ENCODE measurements at regions not wholly inside any gene's neighbourhood (a gene's known extent, or its start where the extent isn't known, plus 50 kb on each side); places are given as distances from the start of the nearest gene placed in this dataset.

DNA sequence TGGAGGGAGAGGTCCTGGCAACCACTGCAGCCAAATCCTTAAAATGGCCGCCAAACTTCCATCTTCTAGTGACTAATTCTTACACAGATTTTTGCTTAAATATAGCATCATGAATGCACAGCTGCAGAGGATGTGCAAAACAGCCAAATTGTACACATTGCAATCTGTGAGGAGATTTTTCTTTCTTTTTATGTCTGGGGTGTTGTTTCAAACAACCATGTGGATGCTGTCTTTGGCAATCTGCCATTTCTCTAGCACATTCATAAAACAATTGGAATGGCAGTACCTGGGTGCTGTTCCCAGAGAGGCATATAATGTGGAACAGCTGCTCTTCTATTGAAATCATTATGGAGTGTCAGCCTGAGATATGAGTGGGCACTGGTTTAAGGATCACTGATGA, 1082.9 kb upstream of the SEMA6A start:
- Histone ChIP-seq H3K9me3 (ENCODE audit: control insufficient read depth, insufficient read depth, low read length) (no peaks in the 10 kb centered on the region), H3K4me3 (ENCODE audit: low read depth, low read length) (no peak overlapping the region), H3K36me3 (ENCODE audit: control insufficient read depth, insufficient read depth, low read length) (no peaks in the 10 kb centered on the region), H3K4me1 (ENCODE audit: control insufficient read depth, insufficient read depth, low read length) (no peaks in the 10 kb centered on the region), H3K9ac (ENCODE audit: low read depth, low read length) (no peak overlapping the region), H3K27me3 (ENCODE audit: control insufficient read depth, insufficient read depth, low read length) (no peaks in the 10 kb centered on the region), H3K27ac (ENCODE audit: low read depth, low read length) (no peak overlapping the region)

DNA sequence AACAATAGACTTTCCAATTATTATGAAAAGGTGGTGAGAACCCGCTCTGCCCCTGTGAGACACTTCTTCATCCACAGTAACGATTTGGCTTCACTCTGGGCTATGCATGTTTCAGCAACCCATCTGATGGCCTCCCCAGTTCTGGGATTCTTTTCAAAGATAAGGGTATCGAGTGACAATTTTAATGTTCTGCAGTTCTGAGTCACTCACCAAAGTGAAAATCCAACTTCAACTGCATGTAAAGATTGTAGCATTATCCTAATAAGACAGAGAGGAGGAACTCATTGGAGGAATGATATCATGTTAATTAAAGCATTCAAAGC, 1078.3 kb upstream of the SEMA6A start:
- no peaks in the 10 kb centered on the region for H3K4me1 ChIP-seq (ENCODE audit: control insufficient read depth, insufficient read depth, low read length)
- no peaks in the 10 kb centered on the region for H3K36me3 ChIP-seq (ENCODE audit: control insufficient read depth, insufficient read depth, low read length)
- no peak overlapping the region for H3K9ac ChIP-seq (ENCODE audit: low read depth, low read length)
- H3K4me3 ChIP-seq (ENCODE audit: low read depth, low read length): no peak overlapping the region
- H3K27ac ChIP-seq (ENCODE audit: low read depth, low read length): no peak overlapping the region
- no peaks in the 10 kb centered on the region for H3K27me3 ChIP-seq (ENCODE audit: control insufficient read depth, insufficient read depth, low read length)
- H3K9me3 ChIP-seq (ENCODE audit: control insufficient read depth, insufficient read depth, low read length): no peaks in the 10 kb centered on the region

DNA sequence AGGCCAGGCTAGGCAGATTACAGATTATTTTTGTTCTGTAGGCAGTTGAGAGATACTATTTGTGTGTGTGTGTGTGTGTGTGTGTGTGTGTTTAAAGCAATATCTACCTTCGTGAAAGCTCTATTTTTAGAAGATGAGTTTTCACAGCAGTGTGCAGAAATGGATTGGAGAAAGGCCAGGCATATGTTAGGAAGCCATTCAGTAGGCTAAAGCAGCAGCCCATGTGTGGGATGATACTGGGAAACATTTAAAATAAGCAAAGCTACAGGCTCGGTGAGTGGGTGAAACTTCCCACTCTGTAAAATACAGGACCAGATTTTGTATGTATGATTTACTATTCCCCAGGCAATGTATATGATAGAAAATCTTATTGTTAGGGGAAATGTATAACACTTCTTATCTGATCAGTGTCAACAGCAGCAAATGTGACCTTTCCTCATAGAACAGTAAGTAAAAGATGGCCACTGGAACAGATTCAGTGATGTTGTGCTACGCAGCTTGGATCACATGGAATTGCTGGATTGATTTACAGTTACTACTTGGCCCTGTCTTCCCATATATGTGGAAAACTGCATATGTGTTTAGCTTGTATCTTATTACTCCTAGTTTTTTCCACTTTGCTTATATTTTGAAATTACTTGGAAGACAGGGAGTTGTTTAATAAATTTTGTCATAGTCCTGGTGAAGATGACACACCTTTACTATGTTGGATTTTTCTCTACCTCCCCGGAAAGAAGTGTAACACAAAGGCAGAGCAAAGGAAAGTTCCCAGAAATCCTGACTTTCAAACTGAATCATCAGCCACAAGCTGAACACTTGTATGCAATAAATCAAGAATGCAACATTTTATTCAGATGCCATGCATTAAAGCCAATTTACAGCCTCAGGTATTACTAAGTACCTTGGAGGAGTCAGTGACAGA, 1077.7 kb upstream of the SEMA6A start:
- no peak overlapping the region for H3K27ac ChIP-seq (ENCODE audit: low read depth, low read length)
- no peaks in the 10 kb centered on the region for H3K4me1 ChIP-seq (ENCODE audit: control insufficient read depth, insufficient read depth, low read length)
- no peak overlapping the region for H3K9ac ChIP-seq (ENCODE audit: low read depth, low read length)
- H3K27me3 ChIP-seq (ENCODE audit: control insufficient read depth, insufficient read depth, low read length): no peaks in the 10 kb centered on the region
- no peak overlapping the region for H3K4me3 ChIP-seq (ENCODE audit: low read depth, low read length)
- H3K36me3 ChIP-seq (ENCODE audit: control insufficient read depth, insufficient read depth, low read length): no peaks in the 10 kb centered on the region
- H3K9me3 ChIP-seq (ENCODE audit: control insufficient read depth, insufficient read depth, low read length): no peaks in the 10 kb centered on the region

DNA sequence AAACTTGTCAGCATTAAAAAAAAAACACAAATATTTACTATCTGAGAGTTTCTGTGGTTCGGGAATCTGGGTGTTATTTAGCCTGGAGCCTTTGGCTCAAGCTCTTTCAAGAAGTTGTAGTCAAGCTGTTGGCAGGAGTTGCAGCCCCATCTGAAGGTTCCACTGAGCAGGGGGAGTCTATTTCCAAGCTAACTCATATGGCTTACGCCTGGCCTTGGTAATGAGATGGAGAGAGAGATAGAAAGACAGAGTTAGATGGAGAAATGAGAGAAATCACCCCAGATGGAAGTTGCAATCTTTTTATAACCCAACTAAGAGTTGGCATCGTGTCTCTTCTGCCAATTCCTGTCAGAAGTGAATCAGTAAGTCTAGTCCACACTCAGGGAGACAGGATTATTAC, 1075.2 kb upstream of the SEMA6A start:
- no peaks in the 10 kb centered on the region for H3K36me3 ChIP-seq (ENCODE audit: control insufficient read depth, insufficient read depth, low read length)
- H3K27me3 ChIP-seq (ENCODE audit: control insufficient read depth, insufficient read depth, low read length): no peaks in the 10 kb centered on the region
- H3K9ac ChIP-seq (ENCODE audit: low read depth, low read length): no peak overlapping the region
- H3K4me1 ChIP-seq (ENCODE audit: control insufficient read depth, insufficient read depth, low read length): no peaks in the 10 kb centered on the region
- no peak overlapping the region for H3K27ac ChIP-seq (ENCODE audit: low read depth, low read length)
- no peaks in the 10 kb centered on the region for H3K9me3 ChIP-seq (ENCODE audit: control insufficient read depth, insufficient read depth, low read length)
- no peak overlapping the region for H3K4me3 ChIP-seq (ENCODE audit: low read depth, low read length)

DNA sequence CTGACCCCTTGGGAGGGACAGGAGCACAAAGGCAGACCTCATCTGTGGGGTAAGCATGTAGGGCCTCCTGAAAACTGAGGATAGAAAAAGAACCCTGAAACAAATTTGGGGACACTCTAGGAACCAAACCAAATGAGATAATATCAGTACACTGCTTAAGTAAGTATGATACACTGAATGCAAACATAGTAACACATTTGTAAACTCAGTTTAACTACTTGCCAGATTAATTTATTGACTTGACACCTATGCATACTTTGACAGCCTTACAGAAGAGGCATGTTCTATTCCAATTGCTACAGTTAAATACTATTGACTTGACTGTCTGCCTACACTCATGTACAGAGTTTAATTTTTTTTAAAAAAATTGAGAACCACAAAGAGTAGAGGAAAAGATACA, 1070.8 kb upstream of the SEMA6A start:
- Histone ChIP-seq H3K27me3 (ENCODE audit: control insufficient read depth, insufficient read depth, low read length) (no peaks in the 10 kb centered on the region), H3K4me1 (ENCODE audit: control insufficient read depth, insufficient read depth, low read length) (no peaks in the 10 kb centered on the region), H3K4me3 (ENCODE audit: low read depth, low read length) (no peak overlapping the region), H3K36me3 (ENCODE audit: control insufficient read depth, insufficient read depth, low read length) (no peaks in the 10 kb centered on the region), H3K9ac (ENCODE audit: low read depth, low read length) (no peak overlapping the region), H3K27ac (ENCODE audit: low read depth, low read length) (no peak overlapping the region), H3K9me3 (ENCODE audit: control insufficient read depth, insufficient read depth, low read length) (no peaks in the 10 kb centered on the region)

DNA sequence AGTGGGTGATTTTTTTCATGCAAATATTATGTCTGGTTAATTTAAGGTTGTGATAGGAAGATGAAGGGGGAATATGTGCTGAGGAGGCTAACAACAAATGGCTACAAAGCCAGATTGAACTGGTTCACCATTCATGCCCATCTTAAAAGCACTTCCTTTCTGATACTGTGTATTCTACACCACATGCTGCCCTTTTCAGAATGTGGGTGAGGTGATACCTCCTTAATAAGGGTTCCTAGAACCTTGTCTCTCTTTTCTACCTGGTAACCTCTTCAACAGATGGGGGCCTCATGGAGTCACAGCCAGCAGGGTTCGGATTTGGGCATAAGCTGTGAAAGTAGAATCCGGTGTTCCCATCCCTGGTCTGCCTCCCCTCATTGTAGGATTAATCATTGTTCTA, 1064.0 kb upstream of the SEMA6A start:
- Histone ChIP-seq H3K27ac (ENCODE audit: low read depth, low read length) (no peak overlapping the region), H3K9me3 (ENCODE audit: control insufficient read depth, insufficient read depth, low read length) (no peaks in the 10 kb centered on the region), H3K9ac (ENCODE audit: low read depth, low read length) (no peak overlapping the region), H3K27me3 (ENCODE audit: control insufficient read depth, insufficient read depth, low read length) (no peaks in the 10 kb centered on the region), H3K4me1 (ENCODE audit: control insufficient read depth, insufficient read depth, low read length) (no peaks in the 10 kb centered on the region), H3K4me3 (ENCODE audit: low read depth, low read length) (no peak overlapping the region), H3K36me3 (ENCODE audit: control insufficient read depth, insufficient read depth, low read length) (no peaks in the 10 kb centered on the region)

DNA sequence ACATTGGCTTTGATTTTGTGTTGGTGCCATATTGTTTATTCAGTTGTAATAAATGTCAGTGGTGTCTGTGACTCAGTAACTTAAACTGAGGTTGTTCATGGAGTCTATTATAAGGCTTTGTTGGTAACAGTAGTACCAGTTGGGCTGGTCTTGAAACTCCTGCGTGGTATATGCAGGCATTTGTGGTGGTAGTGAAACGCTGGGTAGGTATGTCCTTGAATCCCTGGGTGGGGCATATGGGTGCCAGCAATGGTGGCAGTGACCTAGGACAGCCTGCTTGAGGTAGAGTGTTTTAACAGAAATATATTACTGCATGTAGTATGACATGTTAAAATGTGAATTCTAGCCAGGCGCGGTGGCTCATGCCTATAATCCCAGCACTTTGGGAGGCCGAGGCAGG, 1058.5 kb upstream of the SEMA6A start:
- H3K27me3 ChIP-seq (ENCODE audit: control insufficient read depth, insufficient read depth, low read length): no peaks in the 10 kb centered on the region
- H3K27ac ChIP-seq (ENCODE audit: low read depth, low read length): no peak overlapping the region
- H3K9ac ChIP-seq (ENCODE audit: low read depth, low read length): no peak overlapping the region
- H3K4me3 ChIP-seq (ENCODE audit: low read depth, low read length): no peak overlapping the region
- no peaks in the 10 kb centered on the region for H3K4me1 ChIP-seq (ENCODE audit: control insufficient read depth, insufficient read depth, low read length)
- H3K9me3 ChIP-seq (ENCODE audit: control insufficient read depth, insufficient read depth, low read length): no peaks in the 10 kb centered on the region
- no peaks in the 10 kb centered on the region for H3K36me3 ChIP-seq (ENCODE audit: control insufficient read depth, insufficient read depth, low read length)

DNA sequence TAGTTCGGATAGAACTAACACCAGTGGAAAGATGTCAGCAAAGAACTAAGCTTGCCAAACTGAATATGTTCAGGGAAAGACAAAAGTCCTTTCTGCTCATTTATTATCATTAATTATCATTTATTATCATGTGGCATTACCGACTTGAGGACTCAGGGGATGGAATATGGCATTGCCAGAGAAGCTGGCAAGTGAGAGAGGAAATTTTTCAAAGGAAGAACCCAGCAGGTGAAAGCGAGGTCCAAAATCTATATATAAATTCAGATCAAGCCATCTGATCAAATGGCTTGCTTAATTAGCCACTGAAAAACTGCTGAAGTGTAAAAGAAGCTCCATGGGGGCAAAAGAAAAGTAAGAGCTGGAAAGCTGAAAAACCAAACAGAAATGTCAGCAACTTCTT, 1049.6 kb upstream of the SEMA6A start:
- Histone ChIP-seq H3K36me3 (ENCODE audit: control insufficient read depth, insufficient read depth, low read length) (no peaks in the 10 kb centered on the region), H3K4me1 (ENCODE audit: control insufficient read depth, insufficient read depth, low read length) (no peaks in the 10 kb centered on the region), H3K27me3 (ENCODE audit: control insufficient read depth, insufficient read depth, low read length) (no peaks in the 10 kb centered on the region), H3K9me3 (ENCODE audit: control insufficient read depth, insufficient read depth, low read length) (no peaks in the 10 kb centered on the region), H3K9ac (ENCODE audit: low read depth, low read length) (no peak overlapping the region), H3K27ac (ENCODE audit: low read depth, low read length) (no peak overlapping the region), H3K4me3 (ENCODE audit: low read depth, low read length) (no peak overlapping the region)

DNA sequence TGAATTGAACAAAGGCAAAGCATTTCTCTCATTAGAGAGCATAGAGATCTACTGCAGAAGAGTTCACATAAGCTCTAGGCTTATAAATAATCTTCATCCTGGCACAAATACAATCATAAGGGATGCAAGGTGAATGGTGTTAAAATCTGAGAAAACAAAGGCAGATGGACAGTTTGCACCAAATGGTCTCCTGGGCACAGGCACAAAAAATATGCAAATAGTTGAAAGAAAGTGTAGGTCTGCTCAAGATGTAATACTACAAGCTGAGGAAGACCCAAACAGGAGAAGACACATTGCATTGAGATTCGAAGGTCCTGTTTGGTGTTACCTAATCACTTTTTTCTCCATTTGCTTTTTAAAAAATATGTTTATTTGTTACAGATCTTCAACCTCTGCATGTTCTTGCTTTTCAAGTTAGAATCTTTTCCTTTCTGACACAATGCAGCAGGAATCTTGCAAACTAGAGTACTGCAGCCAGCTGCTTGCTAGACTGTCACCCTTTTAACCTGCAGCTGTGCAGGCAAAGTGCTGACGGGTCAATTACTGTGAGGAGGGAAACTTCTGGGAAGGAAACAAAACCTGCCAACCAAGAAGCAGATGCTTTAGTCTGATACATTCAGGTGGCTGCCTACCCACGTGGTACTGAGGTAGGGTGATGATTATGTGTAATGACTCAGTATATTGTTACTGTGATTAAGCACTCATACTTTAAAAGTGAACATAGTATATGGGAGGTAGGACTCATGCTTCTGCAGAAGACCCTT, 1048.6 kb upstream of the SEMA6A start:
- Histone ChIP-seq H3K9ac (ENCODE audit: low read depth, low read length) (no peak overlapping the region), H3K9me3 (ENCODE audit: control insufficient read depth, insufficient read depth, low read length) (no peaks in the 10 kb centered on the region), H3K4me1 (ENCODE audit: control insufficient read depth, insufficient read depth, low read length) (no peaks in the 10 kb centered on the region), H3K36me3 (ENCODE audit: control insufficient read depth, insufficient read depth, low read length) (no peaks in the 10 kb centered on the region), H3K27ac (ENCODE audit: low read depth, low read length) (no peak overlapping the region), H3K27me3 (ENCODE audit: control insufficient read depth, insufficient read depth, low read length) (no peaks in the 10 kb centered on the region), H3K4me3 (ENCODE audit: low read depth, low read length) (no peak overlapping the region)

DNA sequence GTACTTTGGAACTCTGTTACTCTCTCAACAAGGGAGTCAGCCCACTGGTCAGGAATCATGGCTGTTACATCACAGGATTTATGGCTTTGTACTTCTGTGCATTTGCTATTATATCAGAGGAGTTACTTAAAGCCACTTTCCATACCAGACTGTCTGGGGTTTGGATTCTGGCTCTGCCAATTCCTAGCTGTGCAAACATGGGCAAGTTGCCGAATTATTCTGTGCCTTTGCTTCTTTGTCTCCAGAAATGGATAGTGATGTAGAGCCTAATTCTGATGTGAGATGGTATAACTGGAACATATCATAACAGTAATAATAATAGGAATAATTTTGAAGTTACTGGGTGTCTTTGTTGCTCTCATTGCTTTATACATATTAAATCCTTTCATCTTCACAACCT, 1047.3 kb upstream of the SEMA6A start:
- H3K4me1 ChIP-seq (ENCODE audit: control insufficient read depth, insufficient read depth, low read length): no peaks in the 10 kb centered on the region
- H3K9ac ChIP-seq (ENCODE audit: low read depth, low read length): no peak overlapping the region
- H3K27ac ChIP-seq (ENCODE audit: low read depth, low read length): no peak overlapping the region
- H3K27me3 ChIP-seq (ENCODE audit: control insufficient read depth, insufficient read depth, low read length): no peaks in the 10 kb centered on the region
- no peaks in the 10 kb centered on the region for H3K9me3 ChIP-seq (ENCODE audit: control insufficient read depth, insufficient read depth, low read length)
- H3K4me3 ChIP-seq (ENCODE audit: low read depth, low read length): no peak overlapping the region
- H3K36me3 ChIP-seq (ENCODE audit: control insufficient read depth, insufficient read depth, low read length): no peaks in the 10 kb centered on the region

DNA sequence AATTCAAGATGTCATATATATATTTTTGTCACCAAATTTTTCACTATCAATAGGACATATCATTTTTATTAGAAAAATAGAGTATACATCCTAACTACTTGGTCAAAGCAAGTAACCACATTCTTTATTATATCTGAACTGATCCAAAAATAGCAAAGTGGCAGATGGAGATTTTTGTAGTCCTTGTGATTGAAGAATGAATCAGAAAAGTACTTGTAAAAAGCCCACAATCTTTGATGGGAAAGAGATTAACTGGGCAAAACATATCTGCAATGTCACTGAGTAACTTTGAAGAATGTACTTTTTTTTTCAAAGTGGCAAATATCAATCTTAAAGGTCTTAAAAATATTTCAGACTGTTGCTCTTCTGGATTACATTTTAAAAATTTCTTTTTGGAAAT, 1040.6 kb upstream of the SEMA6A start:
- H3K27ac ChIP-seq (ENCODE audit: low read depth, low read length): no peak overlapping the region
- no peaks in the 10 kb centered on the region for H3K4me1 ChIP-seq (ENCODE audit: control insufficient read depth, insufficient read depth, low read length)
- H3K4me3 ChIP-seq (ENCODE audit: low read depth, low read length): no peak overlapping the region
- no peaks in the 10 kb centered on the region for H3K9me3 ChIP-seq (ENCODE audit: control insufficient read depth, insufficient read depth, low read length)
- H3K9ac ChIP-seq (ENCODE audit: low read depth, low read length): no peak overlapping the region
- no peaks in the 10 kb centered on the region for H3K27me3 ChIP-seq (ENCODE audit: control insufficient read depth, insufficient read depth, low read length)
- H3K36me3 ChIP-seq (ENCODE audit: control insufficient read depth, insufficient read depth, low read length): no peaks in the 10 kb centered on the region
